Heart left ventricle (tissue), 13 donors: ENCODE measurements at regions not wholly inside any gene's neighbourhood (a gene's known extent, or its start where the extent isn't known, plus 50 kb on each side); places are given as distances from the start of the nearest gene placed in this dataset.

Source experiments
- CTCF ChIP-seq, 12 donors: fragments of 200-600 bp; sonication (generic) in 4 of 12; IDR thresholded peaks; one replicate each; pipeline versions ENCODE4 v1.5.0 to v1.8.0; 2018 to 2022; ENCODE audit warnings: antibody characterized with exemption in 12 of 12, mild to moderate bottlenecking in 5 of 12
- POLR2A ChIP-seq, 2 donors: fragments of 450-650 bp; IDR thresholded peaks; one replicate each; pipeline ENCODE4 v1.6.1; 2017; ENCODE audit warnings: antibody characterized with exemption in 2 of 2, mild to moderate bottlenecking in 2 of 2, moderate library complexity in 2 of 2
- donor health status: ischemic (EF 13 %, LVEDD 7.1; RV severe dilation, severe dysfunction).
- donor health status: DM: no; HTN: yes; CAD: no.
- donor health status: DM: no; HTN: no; CAD: no.
- donor health status: ischemic (EF 25% LVEDD 6.9; RV normal size, moderate dysfunction).
- donor health status: ischemic (EF 25% LVEDD 5.7; RV mildly dilated, moderate dysfunction).
- donor health status: ischemic (EF 35%, LVEDD 5.7; RV mildly dilated, moderate dysfunction).
- donor health status: nonischemic (EF 11% LVEDD 7.7; RV severe dilation, severe dysfunction).
- donor health status: DM: yes; HTN: yes; CAD: no.
- donor health status: PGD.
- donor health status: ischemic (EF 29% LVEDD 5.4; RV normal size, mild dysfunction).
- donor health status: nonischemic (EF 23%, LVEDD 6.1; RV moderate dilation, normal function).

- TF ChIP-seq CTCF (IDR thresholded peaks at IDR 0.05) (no peak), POLR2A (IDR thresholded peaks at IDR 0.05) (no peak)
These were observed 164.3 kb upstream of the PMEPA1 start for GRCh38 chr20:57874141-57874540.
